OCI-LY7 (cell line): ENCODE measurements at regions not wholly inside any gene's neighbourhood (a gene's known extent, or its start where the extent isn't known, plus 50 kb on each side); places are given as distances from the start of the nearest gene placed in this dataset.

ENCODE experiments used
- BruUV-seq: library from RNA; stranded (reverse); fragments of 400-500 nt; replicated peaks from 2 replicates; lab custom pipeline; 2021; lab: Mats Ljungman, UMichigan
- CTCF ChIA-PET: fragments of 300-600 bp; sonication (Branson Sonifier 250); formaldehyde crosslinking; loops from one replicate; lab custom pipeline; 2022; ENCODE audit warnings: antibody characterized with exemption; ENCODE audit not compliant: unreplicated experiment; lab: Charles Lee
- POLR2A ChIA-PET: fragments of 300-600 bp; sonication (Branson Sonifier 250); formaldehyde crosslinking; loops from one replicate; lab custom pipeline; 2022; ENCODE audit warnings: antibody characterized with exemption; lab: Charles Lee
- DNase-seq: peaks from one replicate; pipeline ENCODE4 v3.0.0-alpha.2; 2015; ENCODE audit warnings: low spot score
- H2AFZ ChIP-seq: fragments of 200-600 bp; sonication (generic), shearing (Covaris generic); 2 replicates; pipeline ENCODE4 v1.6.1; 2014; ENCODE audit warnings: mild to moderate bottlenecking, antibody characterized with exemption, low read length, moderate library complexity
- H3K27ac ChIP-seq: fragments of 200-600 bp; sonication (generic); 2 replicates; pipeline ENCODE4 v1.5.1; 2014; ENCODE audit warnings: mixed run types, low read depth, mild to moderate bottlenecking, moderate library complexity, low read length, inconsistent platforms; ENCODE audit not compliant: poor library complexity, severe bottlenecking
- H3K36me3 ChIP-seq: fragments of 200-600 bp; sonication (generic); 2 replicates; pipeline ENCODE4 v1.6.1; 2014; ENCODE audit warnings: mild to moderate bottlenecking, antibody characterized with exemption, low read length, moderate library complexity, mixed read lengths; ENCODE audit not compliant: insufficient read depth
- H3K4me1 ChIP-seq: fragments of 200-600 bp; sonication (generic); 2 replicates; pipeline ENCODE4 v1.5.1; 2014; ENCODE audit warnings: mild to moderate bottlenecking, low read length; ENCODE audit not compliant: insufficient read depth, poor library complexity, severe bottlenecking
- H3K4me2 ChIP-seq: fragments of 200-600 bp; sonication (generic); 2 replicates; pipeline ENCODE4 v1.6.1; 2014; ENCODE audit warnings: mild to moderate bottlenecking, low read length
- H3K4me3 ChIP-seq: fragments of 200-600 bp; sonication (generic); 2 replicates; pipeline ENCODE4 v1.5.1; 2014; ENCODE audit warnings: mild to moderate bottlenecking, low read depth, low read length; ENCODE audit not compliant: poor library complexity, severe bottlenecking
- H3K79me2 ChIP-seq: fragments of 200-600 bp; sonication (generic); 2 replicates; pipeline ENCODE4 v1.6.1; 2016; ENCODE audit warnings: low read depth, mild to moderate bottlenecking, low read length, moderate library complexity, mixed read lengths; ENCODE audit not compliant: insufficient read depth
- H3K9me2 ChIP-seq: fragments of 200-600 bp; sonication (generic); 2 replicates; pipeline ENCODE4 v1.6.1; 2016; ENCODE audit warnings: mild to moderate bottlenecking, low read length, mixed read lengths; ENCODE audit not compliant: insufficient read depth
- H3K9me3 ChIP-seq: fragments of 200-600 bp; sonication (generic); 2 replicates; pipeline ENCODE4 v1.6.1; 2014; ENCODE audit warnings: mild to moderate bottlenecking, mixed run types, low read length, mixed read lengths
- H4K20me1 ChIP-seq: fragments of 200-600 bp; sonication (generic); 2 replicates; pipeline ENCODE4 v1.6.1; 2014; ENCODE audit warnings: mild to moderate bottlenecking, antibody characterized with exemption, low read length, moderate library complexity, mixed read lengths; ENCODE audit not compliant: insufficient read depth
- CTCF ChIP-seq: fragments of 200-600 bp; sonication (generic); conservative IDR thresholded peaks from 2 replicates; pipeline ENCODE4 v1.5.1; 2014; ENCODE audit warnings: mild to moderate bottlenecking, antibody characterized with exemption, low read length, moderate library complexity, mixed read lengths
- EZH2phosphoT487 ChIP-seq: fragments of 200-600 bp; sonication (generic); IDR thresholded peaks from 2 replicates; pipeline ENCODE4 v1.6.1; 2018; ENCODE audit warnings: low read depth, borderline replicate concordance, mild to moderate bottlenecking, mixed run types, antibody characterized with exemption, low read length, moderate library complexity, mixed read lengths
- intact Hi-C: fragments of 100-400 bp; cut with micrococcal nuclease; formaldehyde crosslinking; loops from one replicate; pipeline ENCODE4 v1.10.0; 2022; ENCODE audit not compliant: unreplicated experiment

- no TSS peak for BruUV-seq
- no peaks in the 10 kb centered on the region for H3K79me2 ChIP-seq
- H3K9me3 ChIP-seq: no peaks in the 10 kb centered on the region
- H3K4me3 ChIP-seq: no peak overlapping the region
- DNase-seq: no peak
- CTCF ChIA-PET: no interaction called here
- intact Hi-C loops: no loop called here
- no peak overlapping the region for H2AFZ ChIP-seq
- no peak overlapping the region for H3K4me2 ChIP-seq
- POLR2A ChIA-PET: no interaction called here
- H4K20me1 ChIP-seq: no peaks in the 10 kb centered on the region
- no peak overlapping the region for H3K27ac ChIP-seq
- H3K36me3 ChIP-seq: no peaks in the 10 kb centered on the region
- no peaks in the 10 kb centered on the region for H3K4me1 ChIP-seq
- H3K9me2 ChIP-seq: no peaks in the 10 kb centered on the region
- TF ChIP-seq CTCF (no peak), EZH2phosphoT487 (no peak)
These were observed 344.7 kb downstream of the PCDH10 start for GRCh38 chr4:133493776-133494175.

DNA sequence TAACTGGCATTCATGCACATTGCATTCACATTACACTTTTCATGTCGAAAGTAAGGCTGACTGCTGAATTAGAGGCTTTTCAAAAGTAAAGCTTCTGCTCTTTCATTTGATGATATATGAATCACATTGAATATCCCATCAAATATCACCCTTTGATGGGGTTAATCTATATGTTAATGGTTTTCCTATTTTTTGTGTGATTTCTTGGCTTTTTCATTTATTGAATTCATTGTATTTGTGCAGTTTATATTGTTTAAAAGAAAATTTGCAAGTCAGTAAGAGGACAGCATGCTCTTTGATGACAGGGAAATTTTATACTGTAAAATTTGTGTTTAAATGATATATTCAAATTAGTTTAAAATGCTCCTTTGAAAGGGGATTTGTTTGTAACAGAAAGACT lies 344.1 kb downstream of the PCDH10 start:
- H2AFZ ChIP-seq: no peak overlapping the region
- TF ChIP-seq EZH2phosphoT487: no peak
- no peak for TF ChIP-seq CTCF
- no peak overlapping the region for H3K4me3 ChIP-seq
- H3K4me1 ChIP-seq: no peaks in the 10 kb centered on the region
- CTCF ChIA-PET: no interaction called here
- H3K36me3 ChIP-seq: no peaks in the 10 kb centered on the region
- DNase-seq: no peak
- no peak overlapping the region for H3K27ac ChIP-seq
- H3K9me3 ChIP-seq: no peaks in the 10 kb centered on the region
- H3K9me2 ChIP-seq: no peaks in the 10 kb centered on the region
- no peaks in the 10 kb centered on the region for H4K20me1 ChIP-seq
- intact Hi-C loops: no loop called here
- no peak overlapping the region for H3K4me2 ChIP-seq
- POLR2A ChIA-PET: no interaction called here
- H3K79me2 ChIP-seq: no peaks in the 10 kb centered on the region
- no TSS peak for BruUV-seq

GRCh38 chr4:133484287-133484686 lies 335.2 kb downstream of the PCDH10 start:
- Histone ChIP-seq H3K9me3 (no peaks in the 10 kb centered on the region), H3K27ac (no peak overlapping the region), H4K20me1 (no peaks in the 10 kb centered on the region), H3K4me3 (no peak overlapping the region), H2AFZ (no peak overlapping the region), H3K4me2 (no peak overlapping the region), H3K9me2 (no peaks in the 10 kb centered on the region), H3K79me2 (no peaks in the 10 kb centered on the region), H3K4me1 (no peaks in the 10 kb centered on the region), H3K36me3 (no peaks in the 10 kb centered on the region)
- TF ChIP-seq CTCF (no peak), EZH2phosphoT487 (no peak)
- no peak for DNase-seq
- ChIA-PET POLR2A (interaction anchor here (1.0 kb wide), 1 partner anchor 9 kb away, joined by 3 read pairs; no protein-coding TSS in a partner anchor), CTCF (no interaction called here)
- BruUV-seq: no TSS peak
- intact Hi-C loops: no loop called here
